ENCODE measurements at regions not wholly inside any gene's neighbourhood (a gene's known extent, or its start where the extent isn't known, plus 50 kb on each side); places are given as distances from the start of the nearest gene placed in this dataset.

- Histone ChIP-seq H3K23me2 (ENCODE audit: low read depth, low read length) (no peaks in the 10 kb centered on the region; the same call in 1 of the 2 replicates), H3K4me1 (replicated peaks in 1 of 4; ENCODE audit: control insufficient read depth in 3 of 4, insufficient read depth in 4 of 4, low read length in 3 of 4) (peaks cover 0 to 7% (median 2%) of the 10 kb centered on the region in 4 experiments; a peak in 2 of 7 replicates), H3K79me1 (ENCODE audit: low read depth, low read length) (no peaks in the 10 kb centered on the region), H2BK5ac (ENCODE audit: low read depth, low read length) (no peak overlapping the region), H3K4me3 (ENCODE audit: extremely low read depth in 1 of 4, insufficient read depth in 2 of 4, low read depth in 3 of 4, low read length in 4 of 4) (no peak overlapping the region), H4K91ac (replicated peaks; ENCODE audit: insufficient read length, low read length) (no peak overlapping the region), H4K8ac (ENCODE audit: extremely low read depth, insufficient read depth, low read length) (no peak overlapping the region), H2BK15ac (ENCODE audit: low read length) (no peak overlapping the region), H3K79me2 (ENCODE audit: control insufficient read depth in 1 of 2, insufficient read depth in 2 of 2, low read length in 2 of 2) (no peaks in the 10 kb centered on the region), H4K5ac (ENCODE audit: insufficient read length, low read depth, low read length) (no peak overlapping the region), H2AFZ (ENCODE audit: low read length) (no peak overlapping the region), H2BK20ac (ENCODE audit: low read length) (no peak overlapping the region), H3K4ac (replicated peaks; ENCODE audit: insufficient read length, low read depth, low read length) (no peak overlapping the region), H3K4me2 (ENCODE audit: insufficient read depth in 1 of 2, low read depth in 2 of 2, low read length in 2 of 2) (no peak overlapping the region), H3K27ac (ENCODE audit: low read depth, low read length) (no peak overlapping the region), H3K36me3 (ENCODE audit: control insufficient read depth in 2 of 4, insufficient read depth in 4 of 4, low read length in 3 of 4) (no peaks in the 10 kb centered on the region), H3K23ac (ENCODE audit: insufficient read length) (no peak overlapping the region), H3K9ac (replicated peaks in 1 of 4; ENCODE audit: extremely low read depth in 1 of 4, low read depth in 3 of 4, low read length in 3 of 4) (no peak overlapping the region), H2BK120ac (replicated peaks; ENCODE audit: low read depth, low read length) (no peak overlapping the region), H2BK12ac (ENCODE audit: low read depth, low read length) (no peak overlapping the region), H2AK5ac (ENCODE audit: low read depth, low read length) (no peak overlapping the region), H3K27me3 (replicated peaks in 1 of 4; ENCODE audit: control insufficient read depth in 3 of 4, extremely low read depth in 1 of 4, insufficient read depth in 3 of 4, low read length in 3 of 4) (no peaks in the 10 kb centered on the region), H3K18ac (ENCODE audit: extremely low read depth, low read length) (no peak overlapping the region), H4K20me1 (replicated peaks in 1 of 2; ENCODE audit: control insufficient read depth in 1 of 2, insufficient read depth in 2 of 2, low read length in 2 of 2) (no peaks in the 10 kb centered on the region), H3K14ac (ENCODE audit: insufficient read length) (no peak overlapping the region), H3K9me3 (ENCODE audit: insufficient read depth in 2 of 2, low read depth in 1 of 2, low read length in 1 of 2) (no peaks in the 10 kb centered on the region), H3K56ac (replicated peaks; ENCODE audit: insufficient read length, low read depth, low read length) (no peak overlapping the region)
- DNase-seq (ENCODE audit: low read depth in 1 of 2, low spot score in 2 of 2): no peak
- POLR2A ChIA-PET (ENCODE audit: partially characterized antibody): interaction anchor here (1.0 kb wide), 1 partner anchor 10 kb away, joined by 3 read pairs; no protein-coding TSS in a partner anchor
- 85% methylated on average over 2 of the region's 2 CpGs; no CpG with 5 or more reads in 1 of the 2 experiments for WGBS, 2 experiments (ENCODE audit: extremely low coverage in 1 of 2, insufficient coverage in 1 of 2, insufficient read length in 1 of 2, insufficient replicate concordance in 2 of 2, low coverage in 1 of 2, low lambda C conversion rate in 2 of 2, missing lambda C conversion rate in 1 of 2)
- FAIRE-seq: no peak
- CTCF ChIA-PET (ENCODE audit: partially characterized antibody): interaction anchor here (0.6 to 1.8 kb wide), 8 partner anchors 10 to 196 kb away, joined by 3 to 8 read pairs (median 3); no protein-coding TSS in a partner anchor
- no peak for TF ChIP-seq SAP30 (IDR thresholded peaks at IDR 0.05; ENCODE audit: insufficient read depth, insufficient replicate concordance, low read length)
- TF ChIP-seq EGR1 (IDR thresholded peaks at IDR 0.05; ENCODE audit: borderline replicate concordance, low read depth, low read length): no peak
- no peak for TF ChIP-seq EP300 (IDR thresholded peaks at IDR 0.05; ENCODE audit: borderline replicate concordance in 1 of 2, low read depth in 2 of 2, low read length in 2 of 2)
- TF ChIP-seq YY1 (IDR thresholded peaks at IDR 0.05; ENCODE audit: low read depth, low read length): no peak
- TF ChIP-seq POLR2A (IDR thresholded peaks at IDR 0.05; ENCODE audit: control extremely low read depth in 1 of 2, low read depth in 2 of 2, low read length in 2 of 2): no peak
- no peak for TF ChIP-seq ASH2L (IDR thresholded peaks at IDR 0.05; ENCODE audit: low read length)
- TF ChIP-seq CBX5 (IDR thresholded peaks at IDR 0.05; ENCODE audit: low read depth, low read length): no peak
- no peak for TF ChIP-seq POU5F1 (IDR thresholded peaks at IDR 0.05; ENCODE audit: low read depth, low read length)
- no peak for TF ChIP-seq ATF2 (IDR thresholded peaks at IDR 0.05; ENCODE audit: low read length)
- TF ChIP-seq FOSL1 (IDR thresholded peaks at IDR 0.05; ENCODE audit: insufficient read depth, low read depth, low read length): no peak
- no peak for TF ChIP-seq SP4 (IDR thresholded peaks at IDR 0.05; ENCODE audit: low read length)
- TF ChIP-seq E2F6 (IDR thresholded peaks at IDR 0.05): no peak
- no peak for TF ChIP-seq BACH1 (IDR thresholded peaks at IDR 0.05; ENCODE audit: low read length)
Measured at GRCh38 chr5:116371431-116371830, 203.2 kb downstream of the SEMA6A start.

Measured in H1 (cell line).